Prostate gland (tissue), 2 donors: ENCODE measurements at regions not wholly inside any gene's neighbourhood (a gene's known extent, or its start where the extent isn't known, plus 50 kb on each side); places are given as distances from the start of the nearest gene placed in this dataset.

Experiments used
- POLR2A ChIP-seq: fragments of 450-650 bp; IDR thresholded peaks from one replicate; pipeline ENCODE4 v1.6.1; 2016; ENCODE audit warnings: antibody characterized with exemption, mild to moderate bottlenecking
- POLR2AphosphoS5 ChIP-seq: sonication (generic); formaldehyde crosslinking; IDR thresholded peaks from one replicate; pipeline ENCODE4 v1.6.1; 2017; ENCODE audit warnings: antibody characterized with exemption
- TF ChIP-seq, protein P1 (sequence below), 4 experiments: fragments of 200-600 bp in 2 of 4; fragments of 450-650 bp in 2 of 4; sonication (generic) in 2 of 4; IDR thresholded peaks; 1 replicate in 3 of 4; 2 replicates in 1 of 4; pipeline ENCODE4 v1.5.1; 2016 to 2019; ENCODE audit warnings: antibody characterized with exemption in 4 of 4, mild to moderate bottlenecking in 2 of 4, moderate library complexity in 2 of 4

DNA sequence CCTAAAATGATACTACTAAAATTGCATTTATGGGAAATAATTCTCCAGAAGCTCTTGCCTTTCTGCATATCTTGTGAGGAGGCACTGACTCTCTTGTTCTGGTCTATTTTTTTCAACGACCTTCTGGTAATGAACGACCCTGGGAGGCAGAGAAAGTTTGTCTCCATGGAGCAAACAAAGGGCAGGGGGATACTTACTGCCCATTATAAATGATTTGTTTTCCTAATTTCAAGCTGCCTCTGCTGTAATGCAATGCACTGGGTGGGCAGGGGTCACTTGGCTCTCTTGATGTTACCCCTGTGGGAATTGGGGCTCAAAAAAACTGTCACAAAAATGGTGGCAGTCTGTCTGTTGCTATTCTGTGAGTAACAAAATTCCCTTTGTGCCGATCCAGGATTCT lies 643.2 kb downstream of the LIG4 start:
- TF ChIP-seq, protein P1, sequence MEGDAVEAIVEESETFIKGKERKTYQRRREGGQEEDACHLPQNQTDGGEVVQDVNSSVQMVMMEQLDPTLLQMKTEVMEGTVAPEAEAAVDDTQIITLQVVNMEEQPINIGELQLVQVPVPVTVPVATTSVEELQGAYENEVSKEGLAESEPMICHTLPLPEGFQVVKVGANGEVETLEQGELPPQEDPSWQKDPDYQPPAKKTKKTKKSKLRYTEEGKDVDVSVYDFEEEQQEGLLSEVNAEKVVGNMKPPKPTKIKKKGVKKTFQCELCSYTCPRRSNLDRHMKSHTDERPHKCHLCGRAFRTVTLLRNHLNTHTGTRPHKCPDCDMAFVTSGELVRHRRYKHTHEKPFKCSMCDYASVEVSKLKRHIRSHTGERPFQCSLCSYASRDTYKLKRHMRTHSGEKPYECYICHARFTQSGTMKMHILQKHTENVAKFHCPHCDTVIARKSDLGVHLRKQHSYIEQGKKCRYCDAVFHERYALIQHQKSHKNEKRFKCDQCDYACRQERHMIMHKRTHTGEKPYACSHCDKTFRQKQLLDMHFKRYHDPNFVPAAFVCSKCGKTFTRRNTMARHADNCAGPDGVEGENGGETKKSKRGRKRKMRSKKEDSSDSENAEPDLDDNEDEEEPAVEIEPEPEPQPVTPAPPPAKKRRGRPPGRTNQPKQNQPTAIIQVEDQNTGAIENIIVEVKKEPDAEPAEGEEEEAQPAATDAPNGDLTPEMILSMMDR (IDR thresholded peaks at IDR 0.05), result no peak
- TF ChIP-seq POLR2AphosphoS5, result no peak
- TF ChIP-seq POLR2A, result no peak
